Fibroblast of peridontal ligament (primary cell): ENCODE measurements at regions not wholly inside any gene's neighbourhood (a gene's known extent, or its start where the extent isn't known, plus 50 kb on each side); places are given as distances from the start of the nearest gene placed in this dataset.
"Not testable (repeated sequence)": the region's sequence is repeated elsewhere in the genome, so short reads cannot be mapped to it uniquely, and the experiment has no call there.

Source experiments
- DNase-seq: peaks from one replicate; pipeline ENCODE4 v3.0.0-alpha.2; 2010; ENCODE audit errors: extremely low read depth

DNA sequence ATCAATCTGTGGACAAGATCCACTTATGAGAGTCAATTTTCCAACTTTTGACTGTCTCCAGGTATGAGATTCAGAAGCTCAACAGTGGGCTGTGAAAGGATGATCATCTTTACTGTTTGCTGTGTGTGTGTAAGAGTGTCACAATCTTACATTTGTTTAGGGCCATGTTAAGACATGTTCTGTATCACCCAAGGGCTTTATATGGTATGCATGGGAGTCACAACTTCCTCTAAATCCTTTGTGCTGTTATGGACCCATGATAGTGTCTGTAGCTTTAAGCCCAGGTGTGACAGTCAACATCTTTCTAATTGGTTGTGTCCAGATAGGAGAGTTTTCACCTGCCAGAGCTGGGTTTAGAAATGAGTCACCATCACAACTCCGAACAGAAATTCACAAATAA is 70.2 kb downstream of the ZNF726 start:
- not testable (repeated sequence) for DNase-seq

- no peak for DNase-seq
Observed at GRCh38 chr19:23986623-23987022, 71.9 kb downstream of the ZNF726 start.

- no peak for DNase-seq
Observed at GRCh38 chr19:23991170-23991569, 76.5 kb downstream of the ZNF726 start.

DNA sequence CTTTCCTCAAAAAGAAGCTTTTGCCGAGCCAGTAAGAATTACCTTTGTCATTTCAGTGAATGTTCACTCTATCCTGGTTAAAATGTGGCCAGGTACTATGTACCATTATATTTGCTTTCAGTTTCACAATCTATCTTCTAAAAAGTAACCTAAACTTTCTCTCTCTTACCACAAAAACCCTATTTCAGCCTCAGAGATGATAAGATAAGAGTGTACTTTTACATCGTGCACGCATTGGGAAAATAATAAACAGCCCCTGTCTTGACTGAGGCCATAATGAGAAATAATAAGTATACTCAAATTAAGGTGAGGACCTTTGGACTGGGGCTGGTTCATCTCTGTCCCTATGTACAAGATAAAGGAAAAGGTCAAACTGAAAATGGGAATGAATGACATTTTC is 77.7 kb downstream of the ZNF726 start:
- no peak for DNase-seq

DNA sequence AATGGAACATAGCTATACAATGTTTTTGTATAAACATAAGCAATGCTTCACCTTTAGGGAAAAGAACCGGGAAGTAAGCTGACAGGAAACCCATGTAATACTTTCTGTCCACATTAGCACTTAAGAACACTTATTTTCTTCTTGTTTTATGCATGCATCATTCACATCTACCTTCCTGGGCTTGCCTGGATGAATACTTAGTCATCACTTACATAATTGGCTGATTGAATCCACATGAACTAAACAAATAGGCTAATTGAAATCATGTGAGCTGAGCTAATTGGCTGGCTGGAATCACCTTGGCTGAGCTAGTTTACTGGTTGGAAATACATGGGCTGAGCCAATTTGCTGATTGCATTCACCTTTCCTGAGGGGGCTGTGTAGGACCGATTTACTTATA is 78.8 kb downstream of the ZNF726 start:
- peak; percentile 3 for DNase-seq

- DNase-seq = no peak
Observed at GRCh38 chr19:23996549-23996948, 81.9 kb downstream of the ZNF726 start.

GRCh38 chr19:23998568-23998967 is 83.9 kb downstream of the ZNF726 start:
- no peak for DNase-seq

- no peak for DNase-seq
Observed at GRCh38 chr19:23999821-24000610, 85.3 kb downstream of the ZNF726 start.

GRCh38 chr19:24000656-24001055 is 86.0 kb downstream of the ZNF726 start:
- DNase-seq = no peak

- no peak for DNase-seq
Observed at GRCh38 chr19:24002256-24002945, 84.6 kb upstream of the ZNF254 start.

DNA sequence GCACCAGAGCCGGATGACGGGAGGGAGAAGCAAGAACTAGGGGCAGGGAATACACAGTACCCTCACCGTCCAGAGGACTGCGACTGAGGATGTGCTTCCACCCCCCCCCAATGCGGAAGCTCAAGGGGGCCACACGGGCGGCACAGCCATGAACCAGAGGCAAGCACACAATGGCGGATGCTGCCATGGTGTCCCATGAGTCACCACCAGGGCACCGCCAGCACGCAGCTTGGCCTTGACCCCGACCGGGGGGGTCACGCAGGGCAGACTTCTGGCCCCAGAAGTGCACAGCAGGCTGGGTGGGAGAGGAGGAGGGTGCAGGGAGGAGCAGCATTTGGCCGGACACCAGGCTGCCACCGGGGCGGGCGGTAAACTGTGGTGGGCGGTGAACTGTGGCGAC is 83.5 kb upstream of the ZNF254 start:
- DNase-seq = no peak

GRCh38 chr19:24004166-24004565 is 82.8 kb upstream of the ZNF254 start:
- no peak for DNase-seq

GRCh38 chr19:24029941-24030636 is 56.9 kb upstream of the ZNF254 start:
- DNase-seq = no peak

DNA sequence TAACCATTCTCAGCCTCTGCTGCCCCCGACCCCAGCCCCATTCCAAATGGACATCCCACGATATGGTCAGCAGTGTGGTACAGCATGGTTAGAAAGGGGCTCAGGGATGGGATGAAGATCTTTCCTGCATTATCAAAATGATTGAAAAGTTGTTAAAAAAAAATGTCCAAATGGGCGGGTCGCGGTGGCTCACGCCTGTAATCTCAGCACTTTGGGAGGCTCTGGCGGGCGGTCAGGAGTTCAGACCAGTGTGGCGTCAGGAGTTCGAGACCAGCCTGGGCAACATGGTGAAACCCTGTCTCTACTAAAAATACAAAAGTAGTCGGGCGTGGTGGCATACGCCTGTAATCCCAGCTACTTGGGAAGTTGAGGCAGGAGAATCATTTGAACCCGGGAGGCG is 54.3 kb upstream of the ZNF254 start:
- DNase-seq = no peak

- peak; percentile 89 for DNase-seq
Observed at GRCh38 chr19:24033301-24033962, 53.6 kb upstream of the ZNF254 start.

DNA sequence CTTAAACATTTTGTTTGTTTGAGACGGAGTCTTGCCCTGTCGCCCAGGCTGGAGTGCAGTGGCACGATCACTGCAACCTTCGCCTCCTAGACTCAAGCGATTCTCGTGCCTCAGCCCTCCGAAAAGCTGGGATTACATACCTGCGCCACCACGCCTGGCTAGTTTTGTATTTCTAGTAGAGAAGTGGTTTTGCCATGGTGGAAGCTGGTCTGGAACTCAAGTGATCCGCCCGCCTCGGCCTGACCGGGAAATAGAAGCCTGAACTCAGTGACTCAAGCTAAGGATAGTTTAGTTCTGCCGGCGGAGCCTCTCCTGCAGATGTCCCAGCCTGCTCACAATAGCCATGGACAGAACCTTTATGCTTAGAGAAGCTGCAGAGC is 53.0 kb upstream of the ZNF254 start:
- peak; percentile 71 for DNase-seq

DNA sequence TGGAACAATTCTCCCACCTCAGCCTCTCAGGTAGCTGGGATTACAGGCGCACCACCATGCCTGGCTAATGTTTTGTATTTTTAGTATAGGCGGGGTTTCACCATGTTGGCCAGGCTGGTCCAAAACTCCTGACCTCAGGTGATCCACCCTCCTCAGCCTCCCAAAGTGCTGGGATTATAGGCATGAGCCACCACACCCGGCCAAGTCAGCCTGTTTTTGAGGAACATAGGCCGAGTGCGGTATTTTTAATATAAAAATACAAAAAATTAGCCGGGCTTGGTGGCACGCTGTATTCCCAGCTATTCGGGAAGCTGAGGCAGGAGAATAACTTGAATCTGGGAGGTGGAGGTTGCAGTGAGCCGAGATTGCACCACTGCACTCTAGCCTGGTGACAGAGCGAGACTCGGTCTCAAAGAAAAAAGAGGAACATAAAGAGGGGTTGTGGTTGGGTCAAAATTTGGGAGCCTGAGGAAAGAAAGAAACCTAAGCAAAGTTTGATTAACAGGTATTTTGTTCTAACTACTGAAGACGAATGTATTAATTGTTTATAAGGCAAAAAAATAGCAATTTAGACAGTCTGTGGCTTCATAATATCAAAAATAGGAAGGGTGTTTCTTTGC is 51.6 kb upstream of the ZNF254 start:
- not testable (repeated sequence) for DNase-seq
